HG03060 (cell line): ENCODE measurements at regions not wholly inside any gene's neighbourhood (a gene's known extent, or its start where the extent isn't known, plus 50 kb on each side); places are given as distances from the start of the nearest gene placed in this dataset.
"Not testable (repeated sequence)": the region's sequence is repeated elsewhere in the genome, so short reads cannot be mapped to it uniquely, and the experiment has no call there.

Source experiments
- ATAC-seq: cut with Tn5 transposase; IDR thresholded peaks from one replicate; pipeline ENCODE4 v1.9.1; 2021; ENCODE audit warnings: low read depth, moderate number of reproducible peaks; ENCODE audit not compliant: unreplicated experiment

DNA sequence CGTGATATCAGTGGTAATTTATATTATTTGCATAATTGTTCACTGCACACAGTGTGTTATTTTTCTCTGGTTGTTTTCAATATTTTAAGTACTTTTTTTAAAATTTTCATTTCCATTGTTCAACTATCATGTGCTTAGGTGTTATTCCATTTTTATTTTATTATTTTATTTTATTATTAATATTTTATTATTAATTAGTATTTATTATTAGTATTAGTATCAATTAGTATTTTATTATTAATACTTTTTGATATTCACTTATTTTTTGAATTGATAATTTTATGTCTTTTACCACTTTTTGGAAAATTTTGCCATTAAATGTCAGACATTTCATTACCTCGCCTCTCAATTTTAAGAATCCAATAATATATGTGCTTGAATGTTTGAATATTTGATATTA, 593.8 kb upstream of the GRM3 start:
- ATAC-seq = no peak

DNA sequence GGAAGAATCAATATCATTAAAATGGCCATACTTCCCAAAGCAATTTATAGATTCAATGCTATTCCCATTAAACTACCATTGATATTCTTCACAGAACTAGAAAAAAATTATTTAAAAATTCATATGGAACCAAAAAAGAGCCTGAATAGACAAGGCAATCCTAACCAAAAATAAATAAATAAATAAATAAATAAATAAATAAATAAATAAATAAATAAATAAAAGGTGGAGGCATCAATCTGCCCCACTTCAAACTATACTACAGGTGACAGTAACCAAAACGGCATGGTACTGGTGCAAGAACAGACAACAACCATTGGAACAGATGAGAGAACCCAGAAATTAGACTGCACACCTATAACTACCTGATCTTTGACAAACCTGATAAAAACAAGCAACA, 598.5 kb upstream of the GRM3 start:
- not testable (repeated sequence) for ATAC-seq

DNA sequence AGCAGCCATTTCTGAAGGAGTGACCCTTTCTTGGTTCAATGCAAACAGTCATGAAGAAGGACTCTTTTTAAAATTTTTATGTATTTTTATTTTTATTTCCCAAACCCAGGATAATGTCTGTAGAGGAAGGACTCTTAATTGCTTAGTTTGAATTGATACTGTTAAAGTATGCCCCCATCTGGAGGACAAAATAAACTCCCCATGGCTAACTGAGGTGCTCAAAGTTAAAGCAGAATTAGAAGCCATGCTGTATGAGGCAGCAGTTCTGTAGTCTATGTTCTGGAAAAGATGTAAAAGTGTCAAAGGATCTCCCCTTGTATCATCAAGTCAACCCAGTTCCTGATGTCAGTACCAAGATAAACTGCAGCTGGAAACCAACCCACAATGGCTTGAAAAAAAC, 617.9 kb upstream of the GRM3 start:
- no peak for ATAC-seq

DNA sequence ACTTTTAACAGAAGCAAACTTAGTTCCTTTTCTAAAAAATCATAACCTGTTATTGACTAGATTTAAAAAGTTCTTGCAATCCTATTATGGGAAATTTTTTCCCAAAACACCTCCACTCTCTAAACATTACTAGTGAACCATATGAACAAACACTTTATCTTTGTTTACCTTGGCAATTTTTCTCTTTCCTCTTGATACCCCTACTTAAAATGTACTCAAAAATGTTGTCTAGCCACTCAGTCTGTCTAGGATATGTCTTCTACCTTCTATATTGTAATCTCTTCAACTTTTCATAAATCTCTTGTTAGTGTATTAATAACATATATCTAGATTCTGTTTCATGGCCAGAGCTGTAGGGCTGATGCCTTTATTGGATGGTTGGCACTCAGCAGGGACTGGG, 630.0 kb upstream of the GRM3 start:
- ATAC-seq = no peak

DNA sequence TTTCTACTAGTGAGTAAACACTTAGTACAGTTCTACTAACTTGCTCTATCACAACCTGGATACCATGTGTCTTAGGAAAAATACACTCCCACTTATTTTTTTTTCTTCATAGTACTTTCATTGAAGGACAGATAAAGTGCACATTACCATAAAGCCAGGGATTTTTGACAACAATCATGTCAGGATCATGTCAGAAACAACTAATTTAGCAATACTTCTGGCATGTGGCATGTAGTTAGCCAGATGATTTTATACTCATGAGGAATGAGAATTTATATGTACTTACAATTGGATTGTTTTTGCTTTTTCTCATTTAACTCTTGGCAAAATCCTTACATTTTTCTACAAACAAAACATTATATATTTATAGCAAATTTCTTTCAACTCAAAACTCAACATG, 630.7 kb upstream of the GRM3 start:
- ATAC-seq = no peak

DNA sequence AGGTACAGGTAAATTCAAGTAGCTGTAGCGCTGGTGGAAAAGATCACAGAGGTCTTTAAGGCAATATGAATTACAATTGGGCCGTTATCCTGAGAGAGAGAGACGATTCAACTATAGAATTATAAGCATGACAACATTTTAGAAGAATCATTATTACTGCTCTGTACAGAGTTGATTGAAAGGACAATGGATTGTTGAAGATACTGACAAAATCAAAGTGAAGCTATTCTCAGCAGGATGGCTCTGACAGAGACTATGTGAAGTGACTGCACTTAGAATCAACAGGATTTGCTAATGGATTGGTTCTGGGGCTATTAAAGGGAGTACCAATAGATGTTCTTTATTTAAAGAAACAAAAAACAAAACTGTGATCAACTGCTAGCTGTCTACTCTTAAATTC, 634.8 kb upstream of the GRM3 start:
- no peak for ATAC-seq

DNA sequence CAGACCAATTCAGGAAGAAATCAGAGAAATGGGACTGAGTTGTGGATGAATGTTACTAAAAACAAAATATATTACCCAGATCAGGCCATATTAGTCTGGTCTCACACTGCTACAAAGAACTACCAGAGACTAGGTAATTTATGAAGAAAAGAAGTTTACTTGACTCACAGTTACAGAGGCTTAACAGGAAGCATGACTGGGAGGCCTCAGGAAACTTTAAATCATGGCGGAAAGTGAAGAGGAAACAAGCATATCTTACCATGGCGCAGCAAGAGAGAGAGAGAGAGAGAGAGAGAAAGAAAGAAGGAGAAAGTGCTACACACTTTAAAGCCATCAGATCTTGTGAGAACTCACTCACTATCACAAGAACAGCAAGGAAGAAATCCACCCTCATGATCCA, 636.8 kb upstream of the GRM3 start:
- ATAC-seq = no peak

DNA sequence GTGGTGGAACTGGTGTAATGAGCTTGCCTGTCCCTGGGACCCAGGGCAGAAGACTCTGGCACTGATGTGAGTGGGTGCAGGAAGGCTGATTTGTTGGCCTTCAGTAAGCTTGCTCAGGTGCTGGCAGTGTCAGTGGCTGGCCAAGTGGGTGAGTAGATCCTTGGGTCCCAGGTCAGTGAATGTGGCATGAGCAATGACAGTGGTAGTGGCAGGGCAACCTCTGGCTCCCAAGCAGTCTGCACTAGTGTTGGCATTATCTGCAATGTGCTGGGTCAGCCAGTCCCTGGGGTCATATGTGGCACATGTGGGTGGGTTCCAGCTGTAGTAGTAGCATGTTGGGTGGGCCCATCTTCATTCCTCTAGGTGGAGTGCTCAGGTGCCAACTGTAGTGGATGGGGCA, 640.9 kb upstream of the GRM3 start:
- no peak for ATAC-seq

DNA sequence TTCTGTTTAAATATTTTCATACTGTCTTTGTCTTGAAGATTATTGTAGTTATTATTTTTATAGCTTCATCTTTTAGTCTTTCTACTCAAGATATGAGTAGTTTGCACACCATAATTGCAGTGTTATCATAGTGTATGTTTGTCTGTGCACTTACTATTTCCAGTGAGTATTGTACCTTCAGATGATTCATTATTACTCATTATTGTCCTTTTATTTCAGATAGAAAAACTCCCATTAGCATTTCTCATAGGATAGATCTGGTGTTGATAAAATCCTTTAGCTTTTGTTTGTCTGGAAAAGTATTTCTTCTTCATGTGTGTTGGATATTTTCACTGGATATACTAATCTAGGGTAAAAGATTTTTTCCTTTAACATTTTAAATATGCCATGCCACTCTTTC, 646.2 kb upstream of the GRM3 start:
- ATAC-seq = no peak

DNA sequence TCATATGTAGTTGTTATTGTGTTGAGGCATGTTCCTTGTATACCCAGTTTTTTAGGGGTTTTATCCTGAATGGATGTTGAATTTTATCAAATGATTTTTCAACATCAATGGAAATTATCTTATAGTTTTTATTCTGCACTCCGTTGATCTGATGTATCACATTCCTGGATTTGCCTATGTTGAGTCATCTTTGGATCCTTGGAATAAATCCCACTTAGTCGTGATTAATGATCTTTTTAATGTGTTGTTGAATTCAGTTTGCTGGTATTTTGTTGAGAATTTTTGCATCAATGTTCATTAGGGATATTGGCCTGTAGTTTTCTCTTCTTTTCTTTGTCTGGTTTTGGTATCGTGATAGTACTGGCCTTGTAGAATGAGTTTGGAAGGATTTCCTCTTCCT, 648.6 kb upstream of the GRM3 start:
- ATAC-seq = no peak

DNA sequence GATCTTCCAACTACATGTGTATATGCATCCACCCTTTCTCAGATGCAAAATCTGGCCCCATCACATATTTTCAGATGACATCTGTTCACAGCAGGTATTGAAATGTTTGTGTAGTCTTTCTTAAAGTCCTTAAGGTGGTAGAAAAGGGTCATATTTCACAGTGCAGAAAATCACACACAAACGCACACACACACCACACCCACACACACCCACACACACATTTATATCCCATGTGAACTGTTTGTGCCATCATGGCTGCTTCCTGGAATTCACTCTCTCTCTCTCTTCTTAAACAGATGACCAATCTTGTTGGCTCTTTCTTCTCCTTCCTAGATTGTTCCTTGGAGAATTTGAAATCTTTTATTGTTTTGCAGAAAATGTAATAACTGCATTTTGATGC, 663.0 kb upstream of the GRM3 start:
- ATAC-seq = no peak

DNA sequence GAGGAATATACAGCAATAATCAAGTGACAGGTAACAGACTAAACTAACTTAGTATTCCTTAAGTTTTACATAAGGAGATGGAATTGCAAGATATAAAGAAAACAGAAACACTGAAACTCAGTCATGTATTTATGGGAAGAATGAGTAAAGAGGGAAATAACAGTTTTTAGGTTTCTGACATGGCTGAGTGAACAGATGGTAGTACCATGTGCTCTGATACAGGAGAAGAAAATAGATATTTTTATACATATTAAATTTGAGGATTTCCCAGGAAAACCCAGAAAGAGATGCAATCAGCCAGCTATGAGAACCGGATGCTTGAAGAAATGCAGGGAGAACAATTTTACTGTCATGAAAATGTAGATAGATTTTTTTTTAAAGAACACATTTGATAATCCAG, 669.5 kb upstream of the GRM3 start:
- ATAC-seq = no peak

DNA sequence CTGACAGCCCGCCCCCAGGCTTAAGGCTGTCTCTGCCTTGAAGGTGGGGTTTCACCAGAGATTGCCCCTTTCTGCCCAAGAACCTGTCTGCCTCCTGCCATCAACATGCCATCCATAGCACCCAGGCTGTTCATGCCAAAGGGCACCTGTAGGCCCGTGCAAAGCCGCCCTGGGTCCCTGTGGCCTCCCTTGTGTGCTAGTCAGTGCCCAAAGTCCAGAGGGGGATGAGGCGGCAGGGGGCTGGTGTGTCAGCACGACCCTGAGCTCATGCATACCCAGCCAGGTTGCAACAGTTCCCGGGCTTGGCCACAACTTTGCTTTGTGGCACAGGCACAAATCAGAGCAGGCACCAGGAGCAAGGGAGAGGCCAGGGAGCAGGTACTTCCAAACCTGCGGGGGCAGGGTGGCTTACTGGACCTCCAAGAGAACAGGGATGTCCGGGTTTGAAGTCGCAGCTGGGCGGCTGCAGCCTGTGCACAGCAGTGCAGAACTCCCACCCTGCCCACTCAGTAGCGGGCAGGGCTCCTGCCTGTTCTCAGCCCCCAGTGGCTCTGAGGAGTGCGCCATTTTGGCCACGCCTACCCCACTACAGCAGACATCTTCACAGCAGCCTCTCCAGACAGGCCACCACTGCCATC, 671.1 kb upstream of the GRM3 start:
- ATAC-seq = no peak

DNA sequence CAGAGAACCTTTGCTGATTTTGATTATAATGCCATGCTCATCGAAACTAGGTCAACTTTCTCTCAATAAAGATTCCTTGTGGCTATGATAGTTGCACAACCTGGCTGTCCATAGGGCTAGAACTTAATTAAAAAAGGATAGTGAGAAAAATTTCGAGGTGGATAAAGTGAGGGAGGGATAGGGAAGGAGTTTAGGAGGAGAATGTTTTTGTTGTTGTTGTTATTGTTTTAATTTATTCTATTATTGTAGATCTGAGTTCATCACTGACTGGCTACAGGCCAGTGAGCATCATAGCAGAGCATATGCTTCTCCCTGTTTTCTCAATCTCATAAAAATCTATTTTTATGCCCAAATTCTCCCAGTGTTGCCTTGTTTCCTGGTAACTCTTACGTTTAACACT, 688.7 kb upstream of the GRM3 start:
- no peak for ATAC-seq

DNA sequence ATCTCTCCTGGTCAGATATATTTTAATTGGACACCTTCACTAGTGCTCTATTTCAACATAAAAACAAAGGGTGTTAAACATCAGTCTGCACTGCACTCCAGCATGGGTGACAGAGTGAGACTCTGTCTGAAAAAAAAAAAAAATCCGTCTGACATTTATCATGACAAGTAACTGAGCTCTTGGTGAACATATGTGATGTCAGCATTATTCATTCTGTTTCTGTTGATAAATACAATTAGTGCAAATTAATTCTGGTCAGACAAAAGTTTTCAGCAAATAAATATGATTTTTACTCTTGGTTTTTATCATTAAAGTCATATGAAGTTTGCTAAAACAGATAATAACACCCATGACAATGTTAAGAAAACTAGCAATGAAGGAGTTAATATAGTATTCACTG, 692.8 kb upstream of the GRM3 start:
- no peak for ATAC-seq

DNA sequence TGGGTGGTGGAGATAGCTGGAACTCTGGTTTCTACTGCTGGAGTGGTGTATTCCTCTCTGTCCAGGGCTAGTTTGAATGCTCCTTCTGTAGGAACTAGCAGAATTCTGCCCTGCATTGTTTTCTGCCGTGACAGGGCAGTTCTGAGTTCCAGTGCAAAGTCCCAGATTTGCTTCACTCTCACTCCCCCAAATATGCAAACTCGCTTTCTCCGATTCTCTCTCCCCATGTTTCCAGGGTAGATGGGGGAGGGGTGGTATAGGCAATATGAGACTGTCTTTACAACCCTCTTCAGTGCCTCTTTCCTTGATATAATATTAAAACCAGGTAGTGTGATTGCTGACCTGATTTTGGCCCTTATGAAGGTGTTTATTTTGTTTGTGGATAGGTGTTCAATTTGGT, 693.3 kb upstream of the GRM3 start:
- ATAC-seq = no peak

DNA sequence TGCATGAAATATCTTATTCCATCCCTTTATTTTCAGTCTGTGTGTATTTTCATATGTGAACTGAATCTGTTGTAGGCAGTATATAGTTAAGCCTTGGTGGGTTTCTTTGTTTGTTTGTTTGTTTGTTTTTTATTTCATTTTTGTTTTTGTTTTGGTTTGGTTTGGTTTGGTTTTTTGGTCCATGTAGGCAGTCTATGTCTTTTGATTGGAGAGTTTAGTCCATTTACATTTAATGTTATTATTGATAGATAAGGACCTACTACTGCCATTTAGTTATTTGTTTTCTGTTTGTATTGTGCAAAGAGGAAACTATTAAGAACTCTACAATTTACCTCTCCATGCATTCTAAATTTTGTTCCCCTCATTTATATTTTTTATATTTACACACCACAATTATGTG, 695.9 kb upstream of the GRM3 start:
- ATAC-seq = no peak

DNA sequence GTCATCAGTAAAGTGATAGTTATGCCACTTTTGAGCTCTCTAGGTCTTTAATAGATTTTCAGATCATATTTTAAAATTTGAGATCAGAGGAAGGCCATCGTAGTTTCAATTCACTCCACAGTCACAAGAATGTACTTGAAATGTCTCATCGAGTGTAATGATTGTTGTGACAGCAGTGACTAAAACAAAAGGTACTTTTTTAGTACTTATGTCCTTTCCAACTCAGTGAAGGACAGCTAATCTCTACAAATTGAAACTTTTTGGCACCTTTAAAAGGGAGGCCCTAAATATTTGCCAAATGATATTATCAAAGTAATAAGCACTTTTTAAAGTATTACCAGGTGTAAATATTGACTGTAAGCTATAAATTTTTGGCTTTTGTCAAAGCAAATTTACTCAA, 702.9 kb upstream of the GRM3 start:
- no peak for ATAC-seq

DNA sequence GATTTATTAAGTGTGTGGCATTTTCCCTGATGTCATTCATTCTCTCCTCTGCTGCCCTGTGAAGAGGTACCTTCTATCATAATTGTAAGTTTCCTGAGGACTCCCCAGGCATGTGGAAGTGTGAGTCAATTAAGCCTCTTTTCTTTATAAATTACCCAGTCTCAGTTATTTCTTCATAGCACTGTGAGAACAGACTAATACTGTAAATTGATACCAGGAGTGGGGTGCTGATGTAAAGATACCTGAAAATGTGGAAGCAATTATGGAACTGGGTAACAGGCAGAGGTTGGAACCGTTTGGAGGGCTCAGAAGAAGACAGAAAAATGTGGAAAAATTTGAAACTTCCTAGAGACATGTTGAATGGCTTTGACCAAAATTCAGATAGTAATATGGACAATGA, 711.8 kb upstream of the GRM3 start:
- ATAC-seq = no peak

DNA sequence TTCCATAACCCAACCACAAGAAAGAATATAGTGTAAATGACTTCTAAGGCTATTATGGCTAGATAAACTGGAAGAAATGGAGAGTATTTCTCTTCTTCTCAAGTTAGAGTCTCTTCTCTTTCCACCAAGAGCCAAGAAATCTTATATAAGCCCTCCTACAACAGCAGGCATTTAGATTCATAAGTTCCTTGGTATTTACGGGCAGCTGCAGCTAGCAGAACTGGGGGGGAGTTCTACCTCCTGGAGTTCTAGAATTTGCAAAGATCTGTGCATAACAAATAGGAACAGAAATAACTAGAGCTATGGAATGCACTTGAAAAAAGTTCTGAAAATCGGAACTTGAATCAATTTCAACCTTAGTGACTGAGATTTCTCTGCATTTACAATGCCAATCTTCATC, 715.2 kb upstream of the GRM3 start:
- no peak for ATAC-seq

DNA sequence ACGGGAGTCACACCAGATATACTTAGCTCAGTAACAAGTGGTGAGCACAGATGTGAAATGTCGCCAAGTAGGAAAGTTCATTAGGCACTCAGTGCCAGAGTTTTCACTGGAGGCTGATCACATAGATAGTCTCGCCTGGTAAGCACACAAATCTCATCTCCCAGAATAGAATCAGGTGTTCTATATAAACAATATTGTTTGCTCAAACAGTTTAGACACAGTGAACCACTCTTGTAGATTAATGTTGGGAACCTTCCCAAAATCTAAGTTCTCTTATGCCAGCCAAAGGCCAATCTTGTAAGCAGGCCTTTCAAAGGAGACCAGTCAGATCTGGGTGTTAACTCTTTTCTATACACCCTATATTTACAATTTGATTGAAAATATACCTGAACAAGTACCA, 716.5 kb upstream of the GRM3 start:
- no peak for ATAC-seq

DNA sequence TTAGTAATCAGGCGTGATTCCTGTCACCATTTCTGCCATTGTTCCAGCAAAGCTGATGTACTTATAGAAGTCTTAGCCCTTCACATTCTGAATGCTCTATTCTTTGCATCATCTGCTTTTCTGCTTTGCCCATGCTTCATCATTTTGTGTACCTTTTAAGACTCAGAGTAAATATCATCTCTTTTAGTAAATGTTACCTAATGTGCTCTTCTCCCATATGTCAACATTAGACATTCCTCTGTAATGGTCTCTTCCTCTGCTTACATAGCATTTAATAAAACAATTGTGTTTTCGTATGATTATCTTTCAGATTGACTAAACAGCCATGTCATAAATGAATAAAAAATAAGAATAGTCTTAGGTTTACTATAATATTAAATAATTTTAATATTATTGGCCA, 719.6 kb upstream of the GRM3 start:
- ATAC-seq = no peak

DNA sequence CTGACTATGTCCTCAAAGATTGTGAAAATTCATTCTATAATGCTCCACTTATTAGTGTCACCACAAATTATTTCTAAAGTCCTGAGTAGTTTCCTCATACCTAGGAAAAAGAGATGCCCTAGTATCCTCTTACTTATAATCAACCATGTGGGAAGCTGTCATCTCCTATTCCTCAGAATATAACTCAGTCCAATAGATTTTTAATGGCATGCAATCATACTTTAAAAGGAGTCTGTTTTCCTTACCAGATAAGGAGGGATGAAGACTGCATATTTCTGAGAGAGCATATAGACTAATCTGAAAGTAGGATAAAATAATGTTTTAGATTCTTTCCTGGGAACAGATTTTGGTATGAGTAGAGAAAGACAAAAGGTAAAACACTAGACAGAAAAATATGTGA, 727.7 kb upstream of the GRM3 start:
- no peak for ATAC-seq
